Keratinocyte (primary cell): ENCODE measurements at regions not wholly inside any gene's neighbourhood (a gene's known extent, or its start where the extent isn't known, plus 50 kb on each side); places are given as distances from the start of the nearest gene placed in this dataset.

Experiments used
- EZH2 ChIP-seq: IDR thresholded peaks from one replicate; pipeline ENCODE4 v1.6.1; 2012; ENCODE audit warnings: inconsistent platforms, mild to moderate bottlenecking, low read length, moderate library complexity
- TF ChIP-seq, protein P1 (sequence below), 3 experiments: IDR thresholded peaks in 1 of 3; conservative IDR thresholded peaks in 1 of 3; optimal IDR thresholded peaks in 1 of 3; 2 replicates in 2 of 3; 3 replicates in 1 of 3; pipeline versions ENCODE3 to v1.5.1; 2011; ENCODE audit warnings: low read length in 3 of 3, mild to moderate bottlenecking in 3 of 3, moderate library complexity in 2 of 3, control low read depth in 1 of 3, inconsistent platforms in 1 of 3; ENCODE audit not compliant: insufficient read depth in 2 of 3; ENCODE audit errors: extremely low read depth in 1 of 3

DNA sequence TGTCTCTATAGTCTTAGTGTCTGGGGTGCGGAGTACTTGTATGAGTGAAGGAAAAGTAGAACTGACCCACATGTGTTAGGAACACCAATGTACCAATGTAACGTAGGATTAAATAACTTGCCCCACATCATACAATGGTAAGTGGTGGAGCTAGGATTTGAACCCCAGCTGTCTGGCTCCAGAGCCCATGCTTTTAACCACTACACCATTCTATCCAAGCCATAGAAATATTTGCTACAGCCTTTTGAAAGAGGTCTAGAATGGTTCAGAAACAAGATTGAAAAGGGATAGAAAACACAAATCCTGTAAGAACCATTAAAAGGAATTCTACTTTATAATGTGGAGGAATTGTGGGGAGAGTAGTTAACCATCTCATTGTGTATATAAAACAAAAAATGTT is 169.9 kb upstream of the ATP6AP2 start:
- no peak for TF ChIP-seq EZH2
- TF ChIP-seq, protein P1, sequence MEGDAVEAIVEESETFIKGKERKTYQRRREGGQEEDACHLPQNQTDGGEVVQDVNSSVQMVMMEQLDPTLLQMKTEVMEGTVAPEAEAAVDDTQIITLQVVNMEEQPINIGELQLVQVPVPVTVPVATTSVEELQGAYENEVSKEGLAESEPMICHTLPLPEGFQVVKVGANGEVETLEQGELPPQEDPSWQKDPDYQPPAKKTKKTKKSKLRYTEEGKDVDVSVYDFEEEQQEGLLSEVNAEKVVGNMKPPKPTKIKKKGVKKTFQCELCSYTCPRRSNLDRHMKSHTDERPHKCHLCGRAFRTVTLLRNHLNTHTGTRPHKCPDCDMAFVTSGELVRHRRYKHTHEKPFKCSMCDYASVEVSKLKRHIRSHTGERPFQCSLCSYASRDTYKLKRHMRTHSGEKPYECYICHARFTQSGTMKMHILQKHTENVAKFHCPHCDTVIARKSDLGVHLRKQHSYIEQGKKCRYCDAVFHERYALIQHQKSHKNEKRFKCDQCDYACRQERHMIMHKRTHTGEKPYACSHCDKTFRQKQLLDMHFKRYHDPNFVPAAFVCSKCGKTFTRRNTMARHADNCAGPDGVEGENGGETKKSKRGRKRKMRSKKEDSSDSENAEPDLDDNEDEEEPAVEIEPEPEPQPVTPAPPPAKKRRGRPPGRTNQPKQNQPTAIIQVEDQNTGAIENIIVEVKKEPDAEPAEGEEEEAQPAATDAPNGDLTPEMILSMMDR (optimal IDR thresholded peaks at IDR 0.05 in 1 of 3, IDR thresholded peaks at IDR 0.05 in 1 of 3, conservative IDR thresholded peaks at IDR 0.05 in 1 of 3; ENCODE audit: extremely low read depth in 1 of 3, insufficient read depth in 2 of 3, low read length in 3 of 3) = no peak
